Esophagus mucosa (tissue), 1 donor: ENCODE measurements at regions not wholly inside any gene's neighbourhood (a gene's known extent, or its start where the extent isn't known, plus 50 kb on each side); places are given as distances from the start of the nearest gene placed in this dataset.
"Not testable (repeated sequence)": the region's sequence is repeated elsewhere in the genome, so short reads cannot be mapped to it uniquely, and the experiment has no call there.

Experiments used
- ATAC-seq: fragments of 200-7000 bp; cut with Tn5 transposase; one replicate; pipeline ENCODE4 v1.9.1; 2020
- donor health status: DM: yes; HTN: yes; CAD: no.

GRCh38 chr15:95626501-95627361 is 703.8 kb upstream of the NR2F2 start:
- no peak for ATAC-seq

GRCh38 chr15:95629503-95630168 is 700.9 kb upstream of the NR2F2 start:
- no peak for ATAC-seq

- no peak for ATAC-seq
These were observed 699.8 kb upstream of the NR2F2 start for GRCh38 chr15:95630683-95631082.

- ATAC-seq = no peak
These were observed 694.8 kb upstream of the NR2F2 start for GRCh38 chr15:95635666-95636065.

- no peak for ATAC-seq
These were observed 694.4 kb upstream of the NR2F2 start for GRCh38 chr15:95636107-95636506.

DNA sequence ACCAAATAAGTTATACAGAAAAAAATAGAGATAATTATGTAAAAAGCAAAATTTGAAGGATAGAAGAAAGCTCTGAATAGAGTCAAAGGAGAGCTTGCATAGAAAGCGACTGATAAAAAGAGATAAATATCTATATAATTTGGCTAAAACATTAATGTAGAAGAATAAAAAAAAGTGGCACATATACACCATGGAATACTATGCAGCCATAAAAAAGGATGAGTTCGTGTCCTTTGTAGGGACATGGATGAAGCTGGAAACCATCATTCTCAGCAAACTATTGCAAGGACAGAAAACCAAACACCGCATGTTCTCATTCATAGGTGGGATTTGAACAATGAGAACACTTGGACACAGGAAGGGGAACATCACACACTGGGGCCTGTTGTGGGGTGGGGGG is 693.3 kb upstream of the NR2F2 start:
- not testable (repeated sequence) for ATAC-seq

DNA sequence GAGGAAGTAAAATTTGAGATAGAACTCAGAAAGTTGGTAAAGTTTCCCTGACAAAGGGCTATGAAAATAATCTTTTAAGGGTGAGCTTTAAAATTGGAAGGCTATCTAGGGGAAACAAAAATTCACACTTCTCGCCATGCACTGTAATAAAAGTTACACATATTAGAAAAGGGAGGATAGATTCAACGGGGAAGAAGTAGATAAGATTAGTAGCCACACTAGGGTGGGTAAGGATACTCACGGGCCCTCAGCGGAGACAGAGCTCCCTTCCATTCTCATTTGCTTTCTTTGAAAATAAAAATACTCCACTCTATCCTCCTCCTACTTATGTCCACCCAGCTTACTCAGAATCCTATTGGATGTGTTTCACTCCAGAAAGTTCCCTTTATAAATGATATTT is 691.3 kb upstream of the NR2F2 start:
- no peak for ATAC-seq

DNA sequence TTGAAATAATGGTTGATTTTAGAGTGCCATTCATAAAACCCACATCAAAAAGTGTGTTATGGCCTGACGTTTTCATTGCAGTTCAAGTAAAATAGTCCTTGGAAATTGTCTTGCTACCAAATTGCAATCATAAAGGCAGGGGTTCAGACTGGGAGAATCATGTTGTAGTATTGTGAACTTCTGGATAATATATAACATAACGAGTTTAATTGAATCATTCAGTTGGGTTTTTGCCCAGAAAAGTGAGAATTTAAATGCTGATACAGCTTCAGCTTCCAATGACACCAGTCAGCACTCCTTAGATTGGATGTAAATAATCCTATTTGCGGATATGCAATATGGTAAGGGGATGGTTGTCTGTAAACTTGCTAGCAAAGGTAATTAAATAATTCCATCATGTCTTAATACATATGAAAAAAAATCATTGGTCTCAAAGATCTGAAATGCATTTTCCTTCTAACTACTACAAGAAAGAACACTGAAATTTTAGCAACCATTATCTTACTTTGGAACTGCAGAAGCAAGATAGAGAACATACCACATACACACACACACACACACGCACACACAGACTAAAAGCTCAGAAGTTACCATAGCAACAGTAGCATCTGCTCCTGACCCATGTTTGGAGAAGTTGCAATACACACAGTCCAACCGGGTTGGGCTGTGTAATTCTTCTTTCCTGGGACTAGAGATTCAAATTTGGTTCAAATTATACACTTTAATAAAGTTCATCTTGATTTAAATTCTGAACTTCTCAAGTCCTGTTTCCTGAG is 686.2 kb upstream of the NR2F2 start:
- no peak for ATAC-seq

GRCh38 chr15:95645791-95646338 is 684.6 kb upstream of the NR2F2 start:
- no peak for ATAC-seq

GRCh38 chr15:95646484-95647273 is 683.8 kb upstream of the NR2F2 start:
- no peak for ATAC-seq

- no peak for ATAC-seq
These were observed 682.8 kb upstream of the NR2F2 start for GRCh38 chr15:95647531-95648277.

GRCh38 chr15:95653361-95653805 is 677.1 kb upstream of the NR2F2 start:
- no peak for ATAC-seq

DNA sequence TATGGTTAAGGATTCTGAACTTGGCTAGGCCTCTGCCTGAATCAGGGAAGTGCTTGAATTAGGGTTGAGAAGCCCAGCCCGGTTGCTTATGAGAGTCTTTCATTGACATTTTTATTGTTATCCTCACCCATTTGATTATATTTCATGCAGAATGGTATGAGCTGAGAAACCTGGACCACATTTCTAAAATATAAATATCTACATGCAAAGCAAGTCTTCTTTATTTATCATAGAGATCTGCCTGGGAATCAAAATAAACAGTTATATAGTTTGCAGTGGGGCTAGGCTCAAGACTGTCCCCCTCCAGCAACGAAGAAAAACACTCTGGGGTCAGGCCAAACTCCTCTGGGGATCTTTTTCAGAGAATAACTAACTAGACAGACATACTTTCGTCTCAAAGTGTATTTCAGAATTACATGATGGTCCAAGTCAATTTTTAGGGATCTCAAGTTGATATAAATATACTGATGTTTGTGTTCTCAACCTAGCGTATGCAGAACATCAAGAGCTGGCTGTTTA is 675.4 kb upstream of the NR2F2 start:
- ATAC-seq = no peak

DNA sequence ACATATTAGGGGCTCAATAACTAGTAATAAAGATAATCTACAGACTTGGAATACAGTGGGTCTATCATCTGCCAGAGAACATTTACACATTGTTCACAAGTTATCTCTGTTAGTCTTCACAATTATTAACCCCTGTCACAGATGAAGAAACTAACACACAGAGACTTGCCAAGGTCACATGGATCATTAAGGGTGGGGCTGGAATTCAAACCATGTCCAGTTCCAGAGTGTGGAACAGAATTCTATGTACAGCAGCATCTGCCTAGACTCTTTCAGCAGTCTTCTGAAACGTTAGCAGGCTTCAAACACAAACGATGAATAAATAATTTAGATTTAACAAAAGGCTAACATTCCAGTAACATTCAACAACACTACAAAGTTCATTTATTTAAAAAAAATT is 673.9 kb upstream of the NR2F2 start:
- no peak for ATAC-seq

GRCh38 chr15:95658799-95659198 is 671.7 kb upstream of the NR2F2 start:
- no peak for ATAC-seq

DNA sequence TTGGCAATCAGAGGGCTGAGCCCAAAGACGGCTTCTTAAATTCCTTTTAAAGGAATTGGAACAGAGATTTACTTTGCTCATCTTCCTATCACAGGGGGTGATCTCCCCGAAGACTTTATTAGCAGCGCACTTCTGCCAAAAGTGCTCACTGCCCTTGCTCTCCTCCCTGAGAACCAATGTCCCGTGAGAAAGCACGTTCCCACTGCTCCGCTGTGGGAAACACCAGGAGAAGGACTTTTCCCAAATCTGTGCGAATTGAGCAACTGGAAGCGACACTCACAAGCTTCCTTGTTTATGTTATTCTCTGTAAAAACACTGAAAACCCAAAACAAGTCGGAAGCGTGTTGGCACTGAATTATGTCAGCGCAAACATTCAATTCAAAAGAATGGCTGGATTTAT is 670.8 kb upstream of the NR2F2 start:
- ATAC-seq = no peak

- ATAC-seq = no peak
These were observed 667.9 kb upstream of the NR2F2 start for GRCh38 chr15:95662638-95663037.

- ATAC-seq = no peak
These were observed 667.1 kb upstream of the NR2F2 start for GRCh38 chr15:95663156-95664100.

DNA sequence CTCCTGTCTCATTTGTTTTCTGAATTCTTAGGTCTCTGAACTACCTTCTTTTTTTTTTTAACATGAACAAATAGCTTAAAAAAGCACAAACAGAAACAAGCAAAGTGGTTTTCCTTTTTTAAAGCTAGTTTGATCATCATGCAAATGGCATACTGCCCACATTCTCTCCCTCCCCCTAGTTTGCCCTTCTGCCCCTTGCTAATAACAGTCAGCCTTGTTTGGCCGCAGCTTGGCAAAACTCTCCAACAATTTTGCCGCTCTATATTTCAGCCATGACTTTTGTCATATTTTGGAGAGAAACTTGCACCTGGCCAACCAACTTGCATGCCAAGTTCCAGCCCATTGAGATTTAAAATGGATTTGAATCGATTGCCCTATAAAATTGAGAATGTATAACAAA is 666.0 kb upstream of the NR2F2 start:
- no peak for ATAC-seq
